Epithelial cell of esophagus (primary cell): ENCODE measurements at regions not wholly inside any gene's neighbourhood (a gene's known extent, or its start where the extent isn't known, plus 50 kb on each side); places are given as distances from the start of the nearest gene placed in this dataset.

ENCODE experiments used
- DNase-seq: peaks from one replicate; pipeline ENCODE4 v3.0.0; 2010; ENCODE audit warnings: low read depth
- H3K4me3 ChIP-seq: 2 replicates; pipeline ENCODE4 v1.5.1; 2011; ENCODE audit warnings: mild to moderate bottlenecking, low read length, control low read depth
- TF ChIP-seq, protein P1 (sequence below): IDR thresholded peaks from 2 replicates; pipeline ENCODE4 v1.5.1; 2011; ENCODE audit warnings: low read depth, mild to moderate bottlenecking, low read length, control low read depth, inconsistent platforms; ENCODE audit not compliant: insufficient read depth; ENCODE audit errors: missing control alignments

DNA sequence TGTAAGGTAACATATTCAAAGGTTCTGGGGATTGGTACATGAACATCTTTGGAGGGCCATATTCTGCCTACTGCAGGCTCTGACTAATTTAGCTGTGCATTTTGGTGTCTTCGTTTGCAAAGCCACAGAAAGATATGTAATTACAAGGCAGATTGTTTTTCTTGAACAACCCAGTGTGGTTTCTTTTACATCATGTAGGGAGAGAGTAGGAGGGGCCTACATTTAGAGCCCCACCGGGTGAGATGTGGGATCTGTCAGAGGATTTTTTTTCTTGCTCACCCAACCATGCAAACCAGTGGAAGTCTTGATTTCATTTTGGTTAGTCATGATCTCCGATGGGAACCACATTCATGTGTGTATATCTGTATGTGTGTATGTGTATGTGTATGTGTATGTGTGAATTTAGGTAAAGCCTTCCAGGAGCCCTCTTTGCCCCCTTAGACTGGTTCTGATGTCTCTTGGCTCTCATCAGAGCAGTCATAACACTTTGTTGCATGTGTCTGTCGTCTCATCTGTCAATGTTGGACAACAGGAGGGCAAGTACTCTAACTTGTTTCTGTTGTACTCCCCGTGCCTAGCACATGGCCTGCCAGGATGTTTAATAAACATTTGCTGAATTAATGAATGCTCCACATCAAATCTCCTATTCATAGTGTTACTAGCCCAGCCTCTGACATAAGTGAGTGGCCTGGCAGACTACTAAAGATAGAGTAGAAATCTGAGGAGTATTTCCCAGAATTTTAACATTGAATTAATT is 239.9 kb downstream of the MTX2 start:
- DNase-seq, result no peak
- H3K4me3 ChIP-seq, result no peak overlapping the region
- TF ChIP-seq, protein P1, sequence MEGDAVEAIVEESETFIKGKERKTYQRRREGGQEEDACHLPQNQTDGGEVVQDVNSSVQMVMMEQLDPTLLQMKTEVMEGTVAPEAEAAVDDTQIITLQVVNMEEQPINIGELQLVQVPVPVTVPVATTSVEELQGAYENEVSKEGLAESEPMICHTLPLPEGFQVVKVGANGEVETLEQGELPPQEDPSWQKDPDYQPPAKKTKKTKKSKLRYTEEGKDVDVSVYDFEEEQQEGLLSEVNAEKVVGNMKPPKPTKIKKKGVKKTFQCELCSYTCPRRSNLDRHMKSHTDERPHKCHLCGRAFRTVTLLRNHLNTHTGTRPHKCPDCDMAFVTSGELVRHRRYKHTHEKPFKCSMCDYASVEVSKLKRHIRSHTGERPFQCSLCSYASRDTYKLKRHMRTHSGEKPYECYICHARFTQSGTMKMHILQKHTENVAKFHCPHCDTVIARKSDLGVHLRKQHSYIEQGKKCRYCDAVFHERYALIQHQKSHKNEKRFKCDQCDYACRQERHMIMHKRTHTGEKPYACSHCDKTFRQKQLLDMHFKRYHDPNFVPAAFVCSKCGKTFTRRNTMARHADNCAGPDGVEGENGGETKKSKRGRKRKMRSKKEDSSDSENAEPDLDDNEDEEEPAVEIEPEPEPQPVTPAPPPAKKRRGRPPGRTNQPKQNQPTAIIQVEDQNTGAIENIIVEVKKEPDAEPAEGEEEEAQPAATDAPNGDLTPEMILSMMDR, result no peak

DNA sequence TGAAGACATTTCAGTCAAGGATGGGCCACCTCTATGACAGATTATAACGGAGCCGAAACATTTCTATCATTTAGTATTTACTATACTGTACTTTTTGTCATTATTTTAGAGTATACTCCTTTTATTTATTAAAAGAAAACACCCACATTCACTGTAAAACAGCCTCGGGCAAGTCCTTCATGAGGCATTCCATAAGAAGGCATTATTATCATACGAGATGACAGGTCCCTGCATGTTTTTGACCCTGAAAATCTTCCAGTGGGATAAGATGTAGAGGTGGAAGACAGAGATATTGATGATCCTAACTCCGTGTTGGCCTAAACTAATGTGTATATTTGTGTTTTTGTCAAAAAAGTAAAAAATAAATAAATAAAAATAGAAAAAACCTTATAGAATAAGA is 245.0 kb downstream of the MTX2 start:
- TF ChIP-seq, protein P1, result no peak
- DNase-seq, result peak; percentile 75
- H3K4me3 ChIP-seq, result no peak overlapping the region

DNA sequence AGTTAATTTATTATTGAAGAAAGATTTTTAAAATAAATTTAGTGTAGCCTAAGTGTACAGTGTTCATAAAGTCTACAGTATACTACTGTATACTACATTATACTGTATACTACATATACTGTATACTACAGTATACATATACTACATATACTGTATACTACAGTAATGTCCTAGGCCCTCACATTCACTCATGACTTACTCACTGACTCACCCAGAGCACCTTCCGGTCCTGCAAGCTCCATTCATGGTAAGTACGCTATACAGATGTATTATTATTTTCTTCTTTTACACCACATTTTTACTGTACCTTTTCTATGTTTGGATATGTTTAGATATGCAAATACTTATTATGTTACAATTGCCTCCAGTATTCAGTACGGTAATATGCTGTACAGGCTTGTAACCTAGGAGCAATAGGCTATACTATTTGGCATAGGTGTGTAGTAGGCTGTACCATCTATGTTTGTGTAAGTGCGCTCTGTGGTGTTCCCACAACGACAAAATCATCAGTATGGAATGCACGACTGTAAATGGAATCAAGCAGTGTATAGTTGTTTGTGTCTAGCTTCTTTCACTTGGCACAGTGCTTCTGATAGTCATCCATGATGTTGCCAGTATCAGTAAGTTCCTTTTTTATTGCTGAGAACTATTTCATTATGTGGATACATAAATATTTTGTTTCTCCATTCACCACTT is 245.7 kb downstream of the MTX2 start:
- peak; percentile 92 for DNase-seq
- TF ChIP-seq, protein P1, result no peak
- H3K4me3 ChIP-seq, result no peak overlapping the region

DNA sequence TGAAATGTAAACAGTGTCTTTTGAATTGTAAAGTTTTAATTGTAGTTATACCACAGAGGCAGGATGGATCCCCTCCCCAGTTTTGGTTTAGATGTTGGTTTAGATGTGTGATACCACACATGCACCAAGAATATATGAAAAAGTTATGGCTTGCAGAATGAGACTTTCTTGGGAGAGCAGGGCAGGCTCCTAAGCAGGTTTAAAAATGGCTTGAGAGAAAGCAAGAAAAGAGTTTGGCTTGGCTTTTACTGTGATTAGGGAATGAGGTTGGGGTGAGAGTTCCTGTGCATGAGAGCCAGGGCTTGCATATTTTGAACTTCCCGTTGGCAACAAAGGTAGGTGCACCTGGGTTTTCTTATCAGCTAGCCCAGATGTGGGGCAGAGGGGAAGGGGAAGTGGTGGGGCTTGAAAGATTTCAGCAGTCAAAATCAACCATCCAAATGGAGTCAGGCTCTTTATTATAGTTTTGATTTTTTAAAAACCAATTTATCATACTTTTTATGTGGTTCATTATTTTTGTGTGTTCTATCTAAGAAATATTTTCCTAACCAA is 246.9 kb downstream of the MTX2 start:
- TF ChIP-seq, protein P1, result no peak
- no peak overlapping the region for H3K4me3 ChIP-seq
- DNase-seq, result no peak

DNA sequence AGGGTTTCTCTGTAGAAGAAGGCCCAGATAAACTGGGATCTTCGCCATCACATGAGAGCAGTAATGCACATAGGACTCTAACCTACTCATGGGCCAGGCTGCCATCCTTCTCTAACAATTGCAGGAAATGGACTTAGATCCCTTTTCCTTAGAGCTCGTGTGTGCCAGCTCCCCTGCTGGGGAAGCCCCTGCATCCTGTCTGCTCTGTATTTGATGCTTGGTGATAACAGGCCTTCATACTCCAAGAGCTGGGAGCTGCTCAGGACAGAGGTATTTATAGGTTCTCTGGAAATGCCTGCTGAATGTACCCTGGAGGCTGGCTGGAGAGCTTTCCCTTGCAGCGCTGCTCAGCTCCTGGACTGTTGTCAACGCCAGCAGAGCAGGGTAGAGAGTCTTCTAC is 249.6 kb downstream of the MTX2 start:
- TF ChIP-seq, protein P1, result no peak
- no peak overlapping the region for H3K4me3 ChIP-seq
- no peak for DNase-seq

DNA sequence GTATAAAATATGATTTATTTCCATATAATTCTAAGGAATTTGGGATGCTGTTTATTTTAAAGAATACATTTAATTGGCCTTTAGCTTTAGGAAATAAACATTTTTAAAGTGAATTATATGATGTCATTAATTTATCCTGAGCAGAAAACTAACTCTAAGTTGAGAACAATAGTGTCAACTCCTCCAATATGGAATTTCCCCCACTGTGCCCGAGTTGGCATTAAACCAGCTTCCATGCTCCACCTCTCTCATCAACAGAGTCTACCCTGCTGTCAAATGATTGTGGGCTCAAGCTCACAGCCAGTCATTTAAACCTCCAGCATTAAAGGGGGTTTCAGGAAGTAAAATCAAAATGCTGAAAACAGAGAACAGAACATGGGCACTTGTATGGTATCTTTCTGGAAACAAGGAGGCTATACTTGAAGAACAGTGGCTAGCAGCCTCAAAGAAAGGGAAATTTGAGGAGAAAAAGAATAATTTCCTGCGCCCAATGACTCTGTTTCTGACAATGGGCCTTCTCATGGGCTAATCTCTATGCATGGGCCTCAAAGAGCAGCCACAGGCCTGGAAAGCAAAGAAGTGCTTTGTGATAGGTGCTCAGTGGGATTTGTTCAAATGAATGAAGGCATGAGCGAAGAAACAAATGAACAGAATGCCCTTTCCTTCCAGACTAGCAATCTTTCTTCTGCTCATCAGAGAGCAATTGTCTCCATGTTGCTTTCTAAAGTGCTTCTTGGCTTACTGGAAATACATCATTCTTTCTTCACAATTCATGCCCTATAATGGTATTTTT is 252.8 kb downstream of the MTX2 start:
- H3K4me3 ChIP-seq, result no peak overlapping the region
- DNase-seq, result no peak
- TF ChIP-seq, protein P1, result no peak
